HL-60 (cell line): ENCODE measurements at regions not wholly inside any gene's neighbourhood (a gene's known extent, or its start where the extent isn't known, plus 50 kb on each side); places are given as distances from the start of the nearest gene placed in this dataset.
"Not testable (repeated sequence)": the region's sequence is repeated elsewhere in the genome, so short reads cannot be mapped to it uniquely, and the experiment has no call there.

Experiments used
- DNase-seq, 2 experiments: peaks; one replicate each; pipeline ENCODE4 v3.0.0-alpha.2; 2010 to 2020; ENCODE audit warnings: low read depth in 1 of 2, low spot score in 1 of 2
- H3K27ac ChIP-seq: fragments of 250-450 bp; sonication (Bioruptor Pico); replicated peaks from 2 replicates; pipeline ENCODE4 v1.5.1; 2020; ENCODE audit warnings: mild to moderate bottlenecking, moderate library complexity
- H3K27me3 ChIP-seq: fragments of 250-450 bp; sonication (Bioruptor Pico); 2 replicates; pipeline ENCODE4 v1.5.1; 2021; ENCODE audit warnings: mild to moderate bottlenecking, moderate library complexity; ENCODE audit not compliant: insufficient read depth, poor library complexity, severe bottlenecking
- H3K4me3 ChIP-seq: replicated peaks from 2 replicates; pipeline ENCODE4 v1.5.1; 2011; ENCODE audit warnings: mild to moderate bottlenecking, control low read depth, low read length; ENCODE audit not compliant: insufficient read depth
- GABPA ChIP-seq: IDR thresholded peaks from 2 replicates; pipeline ENCODE4 v1.6.1; 2012; ENCODE audit warnings: low read depth
- POLR2AphosphoS5 ChIP-seq: IDR thresholded peaks from 2 replicates; pipeline ENCODE4 v1.6.1; 2012; ENCODE audit warnings: low read depth
- SPI1 ChIP-seq: IDR thresholded peaks from 2 replicates; pipeline ENCODE4 v1.6.1; 2012; ENCODE audit warnings: low read depth, mild to moderate bottlenecking, borderline replicate concordance
- TF ChIP-seq, protein P1 (sequence below): IDR thresholded peaks from 2 replicates; pipeline ENCODE4 v1.6.1; 2012; ENCODE audit warnings: low read depth; ENCODE audit not compliant: insufficient replicate concordance
- TF ChIP-seq, protein P2 (sequence below): IDR thresholded peaks from one replicate; pipeline ENCODE4 v1.5.1; 2011; ENCODE audit warnings: low read length, control low read depth, inconsistent platforms; ENCODE audit not compliant: insufficient read depth

DNA sequence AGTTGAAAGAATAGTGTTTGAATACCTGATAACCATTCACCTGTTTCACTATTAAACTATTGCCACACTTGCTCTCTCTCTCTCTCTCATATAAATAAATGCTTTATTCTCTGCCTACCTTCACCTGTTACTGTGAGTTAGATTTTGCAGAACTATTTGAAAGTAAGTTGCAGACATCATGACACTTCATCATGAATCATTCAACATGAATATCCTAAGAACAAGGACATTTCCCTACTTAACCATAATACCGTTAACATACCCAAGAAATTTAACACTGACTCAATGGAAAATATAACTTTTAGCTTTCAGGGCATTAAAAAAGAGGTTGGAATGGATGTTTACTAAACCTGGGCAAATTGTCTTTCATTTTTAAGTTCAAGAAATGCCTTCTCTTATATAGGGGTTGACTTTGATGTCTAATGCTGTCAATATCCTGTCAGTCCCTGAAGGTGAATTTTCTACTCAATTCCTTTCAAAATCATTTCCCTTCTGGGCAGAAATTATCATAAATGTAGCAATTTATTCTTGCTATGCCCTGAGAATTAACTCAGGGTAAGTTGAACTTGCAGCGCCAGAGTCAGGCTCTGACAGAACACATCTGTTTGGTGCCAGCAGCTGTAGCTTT lies 582.6 kb upstream of the TLE4 start:
- no peak overlapping the region for H3K4me3 ChIP-seq
- TF ChIP-seq SPI1, result no peak
- TF ChIP-seq, protein P1, sequence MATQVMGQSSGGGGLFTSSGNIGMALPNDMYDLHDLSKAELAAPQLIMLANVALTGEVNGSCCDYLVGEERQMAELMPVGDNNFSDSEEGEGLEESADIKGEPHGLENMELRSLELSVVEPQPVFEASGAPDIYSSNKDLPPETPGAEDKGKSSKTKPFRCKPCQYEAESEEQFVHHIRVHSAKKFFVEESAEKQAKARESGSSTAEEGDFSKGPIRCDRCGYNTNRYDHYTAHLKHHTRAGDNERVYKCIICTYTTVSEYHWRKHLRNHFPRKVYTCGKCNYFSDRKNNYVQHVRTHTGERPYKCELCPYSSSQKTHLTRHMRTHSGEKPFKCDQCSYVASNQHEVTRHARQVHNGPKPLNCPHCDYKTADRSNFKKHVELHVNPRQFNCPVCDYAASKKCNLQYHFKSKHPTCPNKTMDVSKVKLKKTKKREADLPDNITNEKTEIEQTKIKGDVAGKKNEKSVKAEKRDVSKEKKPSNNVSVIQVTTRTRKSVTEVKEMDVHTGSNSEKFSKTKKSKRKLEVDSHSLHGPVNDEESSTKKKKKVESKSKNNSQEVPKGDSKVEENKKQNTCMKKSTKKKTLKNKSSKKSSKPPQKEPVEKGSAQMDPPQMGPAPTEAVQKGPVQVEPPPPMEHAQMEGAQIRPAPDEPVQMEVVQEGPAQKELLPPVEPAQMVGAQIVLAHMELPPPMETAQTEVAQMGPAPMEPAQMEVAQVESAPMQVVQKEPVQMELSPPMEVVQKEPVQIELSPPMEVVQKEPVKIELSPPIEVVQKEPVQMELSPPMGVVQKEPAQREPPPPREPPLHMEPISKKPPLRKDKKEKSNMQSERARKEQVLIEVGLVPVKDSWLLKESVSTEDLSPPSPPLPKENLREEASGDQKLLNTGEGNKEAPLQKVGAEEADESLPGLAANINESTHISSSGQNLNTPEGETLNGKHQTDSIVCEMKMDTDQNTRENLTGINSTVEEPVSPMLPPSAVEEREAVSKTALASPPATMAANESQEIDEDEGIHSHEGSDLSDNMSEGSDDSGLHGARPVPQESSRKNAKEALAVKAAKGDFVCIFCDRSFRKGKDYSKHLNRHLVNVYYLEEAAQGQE, result no peak
- no peak for DNase-seq
- no peaks in the 10 kb centered on the region for H3K27me3 ChIP-seq
- H3K27ac ChIP-seq, result no peak overlapping the region

DNA sequence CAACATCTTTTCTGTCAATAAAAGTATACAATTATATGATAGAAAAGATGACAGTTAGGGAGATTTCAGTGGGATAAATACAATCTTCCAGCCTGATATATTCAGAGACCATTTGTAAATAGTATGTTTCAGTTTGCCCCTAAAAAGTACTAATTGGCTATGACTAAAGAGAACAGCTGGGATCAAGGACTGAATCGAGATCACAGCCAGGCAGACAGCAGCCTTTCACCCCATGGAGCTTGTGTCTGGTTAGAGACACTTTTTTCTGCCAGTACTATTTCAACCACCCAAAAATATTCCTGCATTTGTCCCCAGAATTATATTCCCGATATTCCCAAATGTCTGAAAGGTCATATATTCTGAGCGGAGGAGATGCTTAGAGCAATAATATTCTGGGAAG lies 577.3 kb upstream of the TLE4 start:
- TF ChIP-seq SPI1, result no peak
- H3K27ac ChIP-seq, result no peak overlapping the region
- H3K4me3 ChIP-seq, result no peak overlapping the region
- H3K27me3 ChIP-seq, result no peaks in the 10 kb centered on the region
- DNase-seq, result no peak

DNA sequence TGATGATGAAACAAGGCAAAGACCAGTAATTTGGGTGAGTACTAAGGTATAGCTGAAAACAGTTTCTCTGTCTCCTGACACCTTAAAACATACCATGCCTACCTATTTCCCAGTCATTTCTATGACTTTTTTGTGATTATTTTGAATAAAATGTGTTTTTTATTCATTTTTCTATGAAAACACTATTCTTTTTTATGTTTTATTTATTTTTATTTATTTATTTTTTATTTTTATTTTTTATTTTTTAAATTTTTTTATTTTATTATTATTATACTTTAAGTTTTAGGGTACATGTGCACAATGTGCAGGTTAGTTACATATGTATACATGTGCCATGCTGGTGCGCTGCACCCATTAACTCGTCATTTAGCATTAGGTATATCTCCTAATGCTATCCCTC lies 576.8 kb upstream of the TLE4 start:
- not testable (repeated sequence) for H3K27me3 ChIP-seq, H3K4me3 ChIP-seq, DNase-seq, H3K27ac ChIP-seq

DNA sequence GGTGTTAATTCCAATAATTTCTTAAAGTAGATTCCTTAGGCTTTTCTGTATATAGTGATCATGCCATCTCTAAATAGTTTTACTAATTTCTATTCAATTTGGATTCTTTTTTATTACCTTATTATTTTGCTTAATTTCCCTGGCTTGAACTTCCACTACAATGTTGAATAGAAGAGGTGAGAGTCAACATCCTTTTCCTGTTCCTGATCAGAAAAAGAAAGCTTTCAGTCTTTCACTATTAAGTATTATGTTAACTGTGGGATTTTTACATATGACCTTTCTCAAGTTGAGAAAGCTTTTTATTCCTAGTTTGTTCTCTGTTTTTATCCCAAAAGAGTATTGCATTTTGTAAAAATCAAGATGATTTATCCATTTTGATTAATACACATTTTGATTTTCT lies 574.5 kb upstream of the TLE4 start:
- no peak overlapping the region for H3K27ac ChIP-seq
- no peaks in the 10 kb centered on the region for H3K27me3 ChIP-seq
- DNase-seq, result no peak
- TF ChIP-seq POLR2AphosphoS5 (no peak), GABPA (no peak), SPI1 (no peak)
- TF ChIP-seq, protein P2, sequence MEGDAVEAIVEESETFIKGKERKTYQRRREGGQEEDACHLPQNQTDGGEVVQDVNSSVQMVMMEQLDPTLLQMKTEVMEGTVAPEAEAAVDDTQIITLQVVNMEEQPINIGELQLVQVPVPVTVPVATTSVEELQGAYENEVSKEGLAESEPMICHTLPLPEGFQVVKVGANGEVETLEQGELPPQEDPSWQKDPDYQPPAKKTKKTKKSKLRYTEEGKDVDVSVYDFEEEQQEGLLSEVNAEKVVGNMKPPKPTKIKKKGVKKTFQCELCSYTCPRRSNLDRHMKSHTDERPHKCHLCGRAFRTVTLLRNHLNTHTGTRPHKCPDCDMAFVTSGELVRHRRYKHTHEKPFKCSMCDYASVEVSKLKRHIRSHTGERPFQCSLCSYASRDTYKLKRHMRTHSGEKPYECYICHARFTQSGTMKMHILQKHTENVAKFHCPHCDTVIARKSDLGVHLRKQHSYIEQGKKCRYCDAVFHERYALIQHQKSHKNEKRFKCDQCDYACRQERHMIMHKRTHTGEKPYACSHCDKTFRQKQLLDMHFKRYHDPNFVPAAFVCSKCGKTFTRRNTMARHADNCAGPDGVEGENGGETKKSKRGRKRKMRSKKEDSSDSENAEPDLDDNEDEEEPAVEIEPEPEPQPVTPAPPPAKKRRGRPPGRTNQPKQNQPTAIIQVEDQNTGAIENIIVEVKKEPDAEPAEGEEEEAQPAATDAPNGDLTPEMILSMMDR, result no peak
- TF ChIP-seq, protein P1, result no peak
- no peak overlapping the region for H3K4me3 ChIP-seq

DNA sequence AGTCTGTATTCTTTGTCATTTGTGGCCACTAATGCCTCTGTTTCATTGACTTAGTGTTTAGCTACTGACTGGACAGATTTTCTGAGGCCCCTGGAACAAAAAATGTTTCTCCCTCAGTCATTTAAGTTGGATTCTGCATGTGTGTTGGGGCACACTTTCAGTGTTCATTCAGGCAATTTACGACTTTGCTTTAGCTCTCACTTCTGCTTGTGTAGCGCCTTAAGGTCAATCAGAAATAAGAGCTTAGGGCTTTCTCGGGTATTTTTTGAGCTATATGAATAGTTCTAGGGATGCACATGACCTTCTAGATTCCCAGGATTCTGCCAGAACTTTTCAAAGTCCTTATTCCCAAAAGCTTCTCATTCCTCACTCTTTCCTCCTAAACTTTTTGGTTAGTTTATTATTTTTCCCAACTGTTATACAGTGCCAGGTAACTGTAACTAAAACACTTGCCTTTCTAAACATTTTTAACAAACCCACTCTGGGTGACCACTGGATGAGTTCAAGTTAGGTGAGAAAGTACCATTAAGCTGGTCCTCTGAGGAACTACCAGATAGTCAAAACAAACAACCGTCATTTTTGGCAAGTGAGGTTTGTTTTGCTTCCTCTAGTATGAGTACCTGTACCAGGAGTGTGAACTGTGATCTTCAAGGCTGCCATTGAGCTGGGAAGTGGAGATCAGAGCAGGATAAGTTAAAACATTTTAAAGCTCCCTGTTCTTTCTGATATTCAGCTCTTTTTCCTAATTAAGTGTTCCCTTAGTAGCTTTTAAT lies 571.3 kb upstream of the TLE4 start:
- no peak overlapping the region for H3K4me3 ChIP-seq
- no peak overlapping the region for H3K27ac ChIP-seq
- TF ChIP-seq SPI1, result no peak
- TF ChIP-seq GABPA, result no peak
- TF ChIP-seq, protein P1, result no peak
- no peak for TF ChIP-seq POLR2AphosphoS5
- TF ChIP-seq, protein P2, result no peak
- H3K27me3 ChIP-seq, result no peaks in the 10 kb centered on the region
- DNase-seq, result no peak
